HepG2 (cell line): ENCODE measurements at regions not wholly inside any gene's neighbourhood (a gene's known extent, or its start where the extent isn't known, plus 50 kb on each side); places are given as distances from the start of the nearest gene placed in this dataset.

Experiments used
- ATAC-seq: fragments of 200-7000 bp; cut with Tn5 transposase; 3 replicates; pipeline ENCODE4 v1.9.1; 2020; ENCODE audit warnings: mild to moderate bottlenecking, moderate library complexity
- BruUV-seq: library from RNA; stranded (reverse); fragments of 400-500 nt; replicated peaks from 2 replicates; lab custom pipeline; 2021; lab: Mats Ljungman, UMichigan
- CTCF ChIA-PET: fragments of 300-600 bp; formaldehyde crosslinking; extraction: SDS; loops from one replicate; lab custom pipeline; 2021; ENCODE audit warnings: low total read pairs, inconsistent platforms, low intra/inter-chr PET ratio; lab: Yijun Ruan, JAX
- POLR2A ChIA-PET: fragments of 350-600 bp; sonication (Branson Sonifier 250); formaldehyde crosslinking; loops from one replicate; lab custom pipeline; 2020; ENCODE audit warnings: antibody characterized with exemption, inconsistent platforms; lab: Yijun Ruan, JAX
- DNase-seq: peaks from one replicate; pipeline ENCODE4 v3.0.0-alpha.2; 2015; ENCODE audit warnings: low spot score
- FAIRE-seq: peaks from 3 replicates; lab custom pipeline; 2011; peaks lifted over from hg19 to GRCh38; lab: Jason Lieb, UNC
- H2AFZ ChIP-seq: one replicate; pipeline ENCODE4 v1.6.1; 2011; ENCODE audit warnings: low read length, inconsistent platforms
- H3K27ac ChIP-seq: fragments of 300-600 bp; 3 replicates; pipeline ENCODE4 v1.8.0; 2011; ENCODE audit warnings: mixed run types, mild to moderate bottlenecking, mixed read lengths, low read length, inconsistent platforms; ENCODE audit not compliant: insufficient read depth; ENCODE audit errors: extremely low read length
- H3K27me3 ChIP-seq, 2 experiments: fragments of 200-600 bp in 1 of 2; 2 replicates in 1 of 2; 3 replicates in 1 of 2; pipeline versions ENCODE4 v1.6.0 to v1.8.0; 2011; ENCODE audit warnings: low read length in 2 of 2, mild to moderate bottlenecking in 2 of 2, moderate library complexity in 2 of 2, inconsistent platforms in 1 of 2; ENCODE audit not compliant: insufficient read depth in 2 of 2, control insufficient read depth in 1 of 2
- H3K36me3 ChIP-seq, 2 experiments: fragments of 200-600 bp in 1 of 2; replicated peaks in 1 of 2; 2 replicates in 1 of 2; 3 replicates in 1 of 2; pipeline versions ENCODE4 v1.5.1 to v1.8.0; 2011; ENCODE audit warnings: low read length in 2 of 2, inconsistent platforms in 1 of 2; ENCODE audit not compliant: insufficient read depth in 2 of 2, control insufficient read depth in 1 of 2
- H3K4me1 ChIP-seq: 2 replicates; pipeline ENCODE4 v1.5.1; 2012; ENCODE audit warnings: low read length, inconsistent platforms; ENCODE audit not compliant: insufficient read depth
- H3K4me2 ChIP-seq: 2 replicates; pipeline ENCODE4 v1.6.0; 2011; ENCODE audit warnings: low read depth, low read length, inconsistent platforms
- H3K4me3 ChIP-seq, 3 experiments: fragments of 200-600 bp in 1 of 3; sonication (generic), shearing (Covaris generic) in 1 of 3; replicated peaks in 1 of 3; 2 replicates each; pipeline ENCODE4 v1.5.1; 2011 to 2016; ENCODE audit warnings: low read length in 3 of 3, inconsistent platforms in 2 of 3, low read depth in 2 of 3, mild to moderate bottlenecking in 2 of 3, control low read depth in 1 of 3, mixed read lengths in 1 of 3; ENCODE audit not compliant: insufficient read depth in 1 of 3
- H3K79me2 ChIP-seq: one replicate; pipeline ENCODE4 v1.6.1; 2011; ENCODE audit warnings: low read length, inconsistent platforms; ENCODE audit not compliant: insufficient read depth
- H3K9ac ChIP-seq: 2 replicates; pipeline ENCODE4 v1.6.0; 2011; ENCODE audit warnings: mild to moderate bottlenecking, low read depth, low read length, inconsistent platforms; ENCODE audit not compliant: insufficient read depth
- H3K9me3 ChIP-seq: 2 replicates; pipeline ENCODE4 v1.5.1; 2012; ENCODE audit warnings: mild to moderate bottlenecking, low read length
- H4K20me1 ChIP-seq: 2 replicates; pipeline ENCODE4 v1.6.0; 2011; ENCODE audit warnings: inconsistent platforms, mild to moderate bottlenecking, low read length, moderate library complexity; ENCODE audit not compliant: insufficient read depth
- ARID2 ChIP-seq: sonication (generic); formaldehyde crosslinking; IDR thresholded peaks from 2 replicates; pipeline ENCODE4 v1.8.1; 2022; ENCODE audit warnings: mild to moderate bottlenecking, missing genetic modification reagents, borderline replicate concordance
- EP300 ChIP-seq, 3 experiments: sonication (generic) in 1 of 3; formaldehyde crosslinking in 1 of 3; IDR thresholded peaks; 2 replicates each; pipeline versions ENCODE4 v1.5.1 to v1.6.1; 2011 to 2020; ENCODE audit warnings: low read depth in 2 of 3, low read length in 2 of 3, borderline replicate concordance in 1 of 3, improper control_type of control experiment in 1 of 3, mild to moderate bottlenecking in 1 of 3, missing genetic modification reagents in 1 of 3, moderate library complexity in 1 of 3
- NFIC ChIP-seq: IDR thresholded peaks from 2 replicates; pipeline ENCODE4 v1.6.1; 2012; ENCODE audit warnings: mild to moderate bottlenecking, low read length, inconsistent platforms
- NFKBIZ ChIP-seq: IDR thresholded peaks from 2 replicates; pipeline ENCODE4 v1.6.1; 2018; ENCODE audit warnings: missing genetic modification reagents, missing compliant biosample characterization
- RARA ChIP-seq: IDR thresholded peaks from 2 replicates; pipeline ENCODE4 v1.6.1; 2016; ENCODE audit warnings: missing genetic modification reagents, missing compliant biosample characterization
- RFX5 ChIP-seq: IDR thresholded peaks from 2 replicates; pipeline ENCODE4 v1.6.1; 2011; ENCODE audit warnings: low read depth, low read length, improper control_type of control experiment
- SAFB2 ChIP-seq: sonication (generic); formaldehyde crosslinking; IDR thresholded peaks from 2 replicates; pipeline ENCODE4 v1.5.1; 2020; ENCODE audit warnings: missing genetic modification reagents, low read depth, mild to moderate bottlenecking, borderline replicate concordance
- XRCC5 ChIP-seq: fragments of 200-400 bp; formaldehyde crosslinking; optimal IDR thresholded peaks from 2 replicates; pipeline ENCODE3; 2017; ENCODE audit warnings: mild to moderate bottlenecking, low read length
- ZBTB20 ChIP-seq: sonication (generic); formaldehyde crosslinking; IDR thresholded peaks from 2 replicates; pipeline ENCODE4 v1.8.1; 2023; ENCODE audit warnings: missing genetic modification reagents, low read depth, mild to moderate bottlenecking, borderline replicate concordance
- ZNF564 ChIP-seq: sonication (generic); formaldehyde crosslinking; IDR thresholded peaks from 2 replicates; pipeline ENCODE4 v1.8.1; 2023; ENCODE audit warnings: mild to moderate bottlenecking, missing genetic modification reagents
- WGBS: methylation state at CpG from one replicate; pipeline ENCODE4 v1.1.6; 2017; ENCODE audit warnings: low lambda C conversion rate; 5-methylcytosine and 5-hydroxymethylcytosine counted together
- in situ Hi-C: cut with HindIII; loops from 2 replicates; pipeline ENCODE4 v1.10.0; 2017; ENCODE audit warnings: low pct_unique_long_range_greater_than_20kb; ENCODE audit not compliant: extremely low pct_ligation_motif_present
- intact Hi-C: fragments of 100-400 bp; cut with micrococcal nuclease; formaldehyde crosslinking; loops from one replicate; pipeline ENCODE4 v1.10.0; 2022; ENCODE audit not compliant: unreplicated experiment
- TF ChIP-seq, protein P1 (sequence below), 2 experiments: sonication (generic) in 1 of 2; formaldehyde crosslinking in 1 of 2; IDR thresholded peaks; 2 replicates each; pipeline versions ENCODE4 v1.6.1 to v1.9.0; 2014 to 2022; ENCODE audit warnings: antibody characterized with exemption in 1 of 2, borderline replicate concordance in 1 of 2, inconsistent platforms in 1 of 2, low read depth in 1 of 2, missing genetic modification reagents in 1 of 2
- TF ChIP-seq, protein P2 (sequence below): sonication (generic); formaldehyde crosslinking; IDR thresholded peaks from 2 replicates; pipeline ENCODE4 v1.4.0; 2020; ENCODE audit warnings: mild to moderate bottlenecking, missing genetic modification reagents
- TF ChIP-seq, protein P3 (sequence below): sonication (generic); formaldehyde crosslinking; IDR thresholded peaks from 2 replicates; pipeline ENCODE4 v1.8.0; 2022; ENCODE audit warnings: mild to moderate bottlenecking, missing genetic modification reagents, moderate library complexity
- TF ChIP-seq, protein P4 (sequence below): IDR thresholded peaks from 2 replicates; pipeline ENCODE4 v1.6.1; 2016; ENCODE audit warnings: mild to moderate bottlenecking

DNA sequence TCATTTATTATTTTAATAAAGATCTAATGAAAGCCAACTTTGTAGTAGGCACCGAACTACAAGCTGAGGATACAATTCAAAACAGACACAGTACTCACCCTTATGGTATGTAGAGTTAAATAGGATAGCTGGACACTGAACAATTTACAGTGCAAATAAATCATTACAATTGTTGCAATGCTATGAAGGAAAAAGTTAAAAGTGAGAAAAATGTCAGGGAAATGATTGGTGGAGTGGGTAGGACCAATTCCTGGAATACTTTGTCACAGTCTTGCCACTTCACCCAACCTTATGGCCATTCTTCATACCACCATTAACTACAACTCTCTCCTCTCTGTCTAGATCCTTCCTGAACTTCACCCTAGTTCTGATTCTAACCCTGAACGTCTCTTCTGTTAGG, 70.1 kb upstream of the CCSER1 start (continued):
- TF ChIP-seq, protein P1, sequence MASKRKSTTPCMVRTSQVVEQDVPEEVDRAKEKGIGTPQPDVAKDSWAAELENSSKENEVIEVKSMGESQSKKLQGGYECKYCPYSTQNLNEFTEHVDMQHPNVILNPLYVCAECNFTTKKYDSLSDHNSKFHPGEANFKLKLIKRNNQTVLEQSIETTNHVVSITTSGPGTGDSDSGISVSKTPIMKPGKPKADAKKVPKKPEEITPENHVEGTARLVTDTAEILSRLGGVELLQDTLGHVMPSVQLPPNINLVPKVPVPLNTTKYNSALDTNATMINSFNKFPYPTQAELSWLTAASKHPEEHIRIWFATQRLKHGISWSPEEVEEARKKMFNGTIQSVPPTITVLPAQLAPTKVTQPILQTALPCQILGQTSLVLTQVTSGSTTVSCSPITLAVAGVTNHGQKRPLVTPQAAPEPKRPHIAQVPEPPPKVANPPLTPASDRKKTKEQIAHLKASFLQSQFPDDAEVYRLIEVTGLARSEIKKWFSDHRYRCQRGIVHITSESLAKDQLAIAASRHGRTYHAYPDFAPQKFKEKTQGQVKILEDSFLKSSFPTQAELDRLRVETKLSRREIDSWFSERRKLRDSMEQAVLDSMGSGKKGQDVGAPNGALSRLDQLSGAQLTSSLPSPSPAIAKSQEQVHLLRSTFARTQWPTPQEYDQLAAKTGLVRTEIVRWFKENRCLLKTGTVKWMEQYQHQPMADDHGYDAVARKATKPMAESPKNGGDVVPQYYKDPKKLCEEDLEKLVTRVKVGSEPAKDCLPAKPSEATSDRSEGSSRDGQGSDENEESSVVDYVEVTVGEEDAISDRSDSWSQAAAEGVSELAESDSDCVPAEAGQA (IDR thresholded peaks at IDR 0.05; ENCODE audit: low read depth): no peak
- TF ChIP-seq, protein P1 (CRISPR knock-in tag; IDR thresholded peaks at IDR 0.05; ENCODE audit: borderline replicate concordance): no peak
- TF ChIP-seq ZBTB20 (CRISPR knock-in tag) (no peak), EP300 (IDR thresholded peaks at IDR 0.05; ENCODE audit: low read depth in 2 of 2, low read length in 2 of 2) (no peak), EP300 (CRISPR knock-in tag; IDR thresholded peaks at IDR 0.05; ENCODE audit: borderline replicate concordance) (no peak), XRCC5 (no peak), SAFB2 (CRISPR knock-in tag) (no peak), ARID2 (CRISPR knock-in tag) (no peak)
- TF ChIP-seq, all 625 proteins: peak for 0

DNA sequence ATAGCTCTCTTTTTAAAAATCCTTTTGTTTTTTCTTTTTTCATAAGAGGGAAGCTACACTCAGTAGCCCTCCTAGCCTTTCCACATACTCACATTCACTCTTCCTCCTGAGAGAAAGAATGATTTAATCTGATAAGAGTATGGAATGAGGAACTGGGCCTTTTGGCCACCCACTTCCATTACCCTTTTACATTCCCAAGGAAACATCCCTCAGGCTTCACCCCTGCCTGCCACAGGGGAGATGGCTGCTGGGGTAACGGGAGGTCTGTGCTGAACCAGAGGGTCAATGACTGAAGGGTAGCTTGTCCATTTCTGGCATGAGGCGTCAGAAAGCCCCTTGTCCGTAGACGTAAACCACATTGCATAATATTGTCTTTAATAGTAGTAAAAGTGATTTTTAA, 67.2 kb upstream of the CCSER1 start:
- intact Hi-C loops: no loop called here
- in situ Hi-C loops: no loop called here
- TF ChIP-seq RFX5 (no peak), NFIC (no peak), ZNF564 (CRISPR knock-in tag) (no peak), RARA (no peak), NFKBIZ (CRISPR knock-in tag) (no peak)
- TF ChIP-seq, protein P2, sequence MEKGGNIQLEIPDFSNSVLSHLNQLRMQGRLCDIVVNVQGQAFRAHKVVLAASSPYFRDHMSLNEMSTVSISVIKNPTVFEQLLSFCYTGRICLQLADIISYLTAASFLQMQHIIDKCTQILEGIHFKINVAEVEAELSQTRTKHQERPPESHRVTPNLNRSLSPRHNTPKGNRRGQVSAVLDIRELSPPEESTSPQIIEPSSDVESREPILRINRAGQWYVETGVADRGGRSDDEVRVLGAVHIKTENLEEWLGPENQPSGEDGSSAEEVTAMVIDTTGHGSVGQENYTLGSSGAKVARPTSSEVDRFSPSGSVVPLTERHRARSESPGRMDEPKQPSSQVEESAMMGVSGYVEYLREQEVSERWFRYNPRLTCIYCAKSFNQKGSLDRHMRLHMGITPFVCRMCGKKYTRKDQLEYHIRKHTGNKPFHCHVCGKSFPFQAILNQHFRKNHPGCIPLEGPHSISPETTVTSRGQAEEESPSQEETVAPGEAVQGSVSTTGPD (CRISPR knock-in tag): no peak
- TF ChIP-seq, protein P3, sequence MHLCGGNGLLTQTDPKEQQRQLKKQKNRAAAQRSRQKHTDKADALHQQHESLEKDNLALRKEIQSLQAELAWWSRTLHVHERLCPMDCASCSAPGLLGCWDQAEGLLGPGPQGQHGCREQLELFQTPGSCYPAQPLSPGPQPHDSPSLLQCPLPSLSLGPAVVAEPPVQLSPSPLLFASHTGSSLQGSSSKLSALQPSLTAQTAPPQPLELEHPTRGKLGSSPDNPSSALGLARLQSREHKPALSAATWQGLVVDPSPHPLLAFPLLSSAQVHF (CRISPR knock-in tag): no peak
- TF ChIP-seq, protein P4, sequence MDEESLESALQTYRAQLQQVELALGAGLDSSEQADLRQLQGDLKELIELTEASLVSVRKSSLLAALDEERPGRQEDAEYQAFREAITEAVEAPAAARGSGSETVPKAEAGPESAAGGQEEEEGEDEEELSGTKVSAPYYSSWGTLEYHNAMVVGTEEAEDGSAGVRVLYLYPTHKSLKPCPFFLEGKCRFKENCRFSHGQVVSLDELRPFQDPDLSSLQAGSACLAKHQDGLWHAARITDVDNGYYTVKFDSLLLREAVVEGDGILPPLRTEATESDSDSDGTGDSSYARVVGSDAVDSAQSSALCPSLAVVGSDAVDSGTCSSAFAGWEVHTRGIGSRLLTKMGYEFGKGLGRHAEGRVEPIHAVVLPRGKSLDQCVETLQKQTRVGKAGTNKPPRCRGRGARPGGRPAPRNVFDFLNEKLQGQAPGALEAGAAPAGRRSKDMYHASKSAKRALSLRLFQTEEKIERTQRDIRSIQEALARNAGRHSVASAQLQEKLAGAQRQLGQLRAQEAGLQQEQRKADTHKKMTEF: no peak

More for the DNA sequence above, 67.2 kb upstream of the CCSER1 start:
- Histone ChIP-seq H3K79me2 (no peaks in the 10 kb centered on the region), H3K4me2 (no peak overlapping the region), H3K4me1 (no peaks in the 10 kb centered on the region), H4K20me1 (no peaks in the 10 kb centered on the region), H3K27ac (no peak overlapping the region), H3K27me3 (no peaks in the 10 kb centered on the region), H3K9ac (no peak overlapping the region), H3K4me3 (no peak overlapping the region), H2AFZ (no peak overlapping the region), H3K36me3 (no peaks in the 10 kb centered on the region), H3K9me3 (no peaks in the 10 kb centered on the region)
- BruUV-seq: no TSS peak
- no peak for DNase-seq
- FAIRE-seq: no peak
- WGBS: 45% methylated on average over 4 of the region's 4 CpGs
- POLR2A ChIA-PET: no interaction called here
- no peak for ATAC-seq
- CTCF ChIA-PET: no interaction called here
